ENCODE measurements at regions not wholly inside any gene's neighbourhood (a gene's known extent, or its start where the extent isn't known, plus 50 kb on each side); places are given as distances from the start of the nearest gene placed in this dataset.
A peak's percentile ranks its signal among the peaks of the same experiment; 100 is the strongest.

DNA sequence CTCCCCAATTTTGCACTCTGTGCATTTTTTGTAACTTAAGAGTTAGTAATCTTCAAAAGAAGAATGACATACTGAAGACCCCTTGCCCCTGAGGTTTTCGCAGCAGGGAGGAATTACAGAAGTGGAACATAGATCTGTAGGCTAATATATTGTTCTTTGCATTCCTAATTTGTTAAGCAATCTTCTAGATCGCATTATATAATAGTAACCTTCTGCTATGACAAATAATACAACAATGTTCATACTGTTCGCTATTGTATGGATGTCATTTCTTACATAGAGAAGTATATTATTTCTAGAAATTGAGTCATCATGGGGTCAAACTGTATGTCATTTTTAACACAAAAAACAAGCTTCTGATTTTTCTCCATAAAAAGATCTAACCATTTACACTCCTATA, 95.8 kb upstream of the TGFBR2 start:
- no peaks in the 10 kb centered on the region for H3K9me3 ChIP-seq (ENCODE audit: low read depth, low read length)
- no peak overlapping the region for H3K4me3 ChIP-seq
- no peak for DNase-seq (ENCODE audit: low read depth, low spot score)
- H3K9ac ChIP-seq (ENCODE audit: insufficient read length) = no peak overlapping the region
- H3K36me3 ChIP-seq (ENCODE audit: insufficient read depth, low read length) = no peaks in the 10 kb centered on the region
- TF ChIP-seq FOXP2 (optimal IDR thresholded peaks at IDR 0.05; ENCODE audit: control extremely low read depth, extremely low read length, insufficient read depth) (no peak), EZH2 (IDR thresholded peaks at IDR 0.05) (no peak), POLR2AphosphoS5 (IDR thresholded peaks at IDR 0.05; ENCODE audit: borderline replicate concordance, low read depth, low read length) (no peak)
- H3K27ac ChIP-seq = no peak overlapping the region

DNA sequence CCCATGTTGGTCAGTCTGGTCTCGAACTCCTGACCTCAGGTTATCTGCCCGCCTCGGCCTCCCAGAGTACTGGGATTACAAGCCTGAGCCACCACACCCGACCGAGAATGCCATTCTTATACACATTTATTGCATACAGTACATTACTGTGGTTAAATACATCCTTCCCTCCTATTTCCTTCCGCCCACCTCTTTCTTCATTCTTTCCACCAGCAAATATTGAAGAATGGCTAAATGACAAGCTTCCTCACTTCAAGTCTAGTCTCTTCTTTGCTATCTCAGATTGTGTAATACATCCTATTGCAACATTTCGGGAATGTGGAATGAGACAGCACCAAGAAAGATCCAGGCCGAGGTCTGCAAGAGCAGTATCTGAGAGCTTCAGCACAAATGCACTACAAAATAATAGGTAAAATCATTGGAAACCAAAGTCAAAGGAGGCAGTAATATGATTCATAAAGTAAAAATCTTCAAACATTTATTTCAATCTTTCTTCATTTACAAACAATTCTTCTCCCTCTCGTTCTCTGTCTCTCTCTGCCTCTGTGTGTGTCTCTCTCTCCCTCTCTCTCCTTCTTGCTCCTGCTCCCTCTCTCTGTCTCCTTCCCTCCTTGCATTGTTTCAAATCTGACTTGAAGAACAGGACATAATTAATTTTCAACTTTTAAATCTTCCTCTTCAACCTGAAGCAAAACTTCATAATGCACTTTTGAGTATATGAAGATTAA, 94.7 kb upstream of the TGFBR2 start:
- Histone ChIP-seq H3K9me3 (ENCODE audit: low read depth, low read length) (no peaks in the 10 kb centered on the region), H3K4me3 (no peak overlapping the region), H3K36me3 (ENCODE audit: insufficient read depth, low read length) (no peaks in the 10 kb centered on the region), H3K27ac (no peak overlapping the region), H3K9ac (ENCODE audit: insufficient read length) (no peak overlapping the region)
- peak; percentile 85 for DNase-seq (ENCODE audit: low read depth, low spot score)
- no peak for TF ChIP-seq EZH2 (IDR thresholded peaks at IDR 0.05)
- TF ChIP-seq POLR2AphosphoS5 (IDR thresholded peaks at IDR 0.05; ENCODE audit: borderline replicate concordance, low read depth, low read length) = no peak; the same call in 1 of the 2 replicates
- no peak for TF ChIP-seq FOXP2 (optimal IDR thresholded peaks at IDR 0.05; ENCODE audit: control extremely low read depth, extremely low read length, insufficient read depth)

DNA sequence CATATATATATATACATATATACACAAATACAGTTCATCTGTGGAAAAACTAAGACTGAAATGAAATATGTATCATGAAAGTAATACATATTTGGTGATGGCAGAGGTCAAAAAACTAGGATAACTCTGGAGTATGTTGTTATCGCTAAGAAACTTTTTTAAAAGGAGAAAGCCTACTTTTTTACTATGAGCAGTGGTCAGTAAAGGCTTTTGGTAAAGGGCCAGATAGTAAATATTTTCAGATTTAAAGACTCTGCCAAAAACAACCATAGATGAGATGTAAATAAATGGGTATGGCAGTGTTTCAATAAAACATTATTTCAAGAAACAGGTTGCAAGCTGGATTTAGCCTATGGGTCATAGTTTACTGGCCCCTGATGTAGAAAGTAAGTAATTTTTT, 93.8 kb upstream of the TGFBR2 start:
- Histone ChIP-seq H3K9me3 (ENCODE audit: low read depth, low read length) (no peaks in the 10 kb centered on the region), H3K36me3 (ENCODE audit: insufficient read depth, low read length) (no peaks in the 10 kb centered on the region), H3K9ac (ENCODE audit: insufficient read length) (no peak overlapping the region), H3K27ac (no peak overlapping the region), H3K4me3 (no peak overlapping the region)
- TF ChIP-seq FOXP2 (optimal IDR thresholded peaks at IDR 0.05; ENCODE audit: control extremely low read depth, extremely low read length, insufficient read depth) (no peak), EZH2 (IDR thresholded peaks at IDR 0.05) (no peak), POLR2AphosphoS5 (IDR thresholded peaks at IDR 0.05; ENCODE audit: borderline replicate concordance, low read depth, low read length) (no peak)
- DNase-seq (ENCODE audit: low read depth, low spot score) = no peak

- no peak overlapping the region for H3K4me3 ChIP-seq
- no peak overlapping the region for H3K9ac ChIP-seq (ENCODE audit: insufficient read length)
- H3K9me3 ChIP-seq (ENCODE audit: low read depth, low read length) = no peaks in the 10 kb centered on the region
- no peaks in the 10 kb centered on the region for H3K36me3 ChIP-seq (ENCODE audit: insufficient read depth, low read length)
- DNase-seq (ENCODE audit: low read depth, low spot score) = no peak
- no peak for TF ChIP-seq POLR2AphosphoS5 (IDR thresholded peaks at IDR 0.05; ENCODE audit: borderline replicate concordance, low read depth, low read length)
- no peak overlapping the region for H3K27ac ChIP-seq
Measured at GRCh38 chr3:30513374-30514152, 92.8 kb upstream of the TGFBR2 start.

- TF ChIP-seq FOXP2 (optimal IDR thresholded peaks at IDR 0.05; ENCODE audit: control extremely low read depth, extremely low read length, insufficient read depth) (no peak), EZH2 (IDR thresholded peaks at IDR 0.05) (no peak), POLR2AphosphoS5 (IDR thresholded peaks at IDR 0.05; ENCODE audit: borderline replicate concordance, low read depth, low read length) (no peak)
- Histone ChIP-seq H3K36me3 (ENCODE audit: insufficient read depth, low read length) (no peaks in the 10 kb centered on the region), H3K4me3 (no peak overlapping the region), H3K9ac (ENCODE audit: insufficient read length) (no peak overlapping the region), H3K27ac (no peak overlapping the region), H3K9me3 (ENCODE audit: low read depth, low read length) (no peaks in the 10 kb centered on the region)
- DNase-seq (ENCODE audit: low read depth, low spot score) = no peak
Measured at GRCh38 chr3:30516238-30516637, 90.2 kb upstream of the TGFBR2 start.

DNA sequence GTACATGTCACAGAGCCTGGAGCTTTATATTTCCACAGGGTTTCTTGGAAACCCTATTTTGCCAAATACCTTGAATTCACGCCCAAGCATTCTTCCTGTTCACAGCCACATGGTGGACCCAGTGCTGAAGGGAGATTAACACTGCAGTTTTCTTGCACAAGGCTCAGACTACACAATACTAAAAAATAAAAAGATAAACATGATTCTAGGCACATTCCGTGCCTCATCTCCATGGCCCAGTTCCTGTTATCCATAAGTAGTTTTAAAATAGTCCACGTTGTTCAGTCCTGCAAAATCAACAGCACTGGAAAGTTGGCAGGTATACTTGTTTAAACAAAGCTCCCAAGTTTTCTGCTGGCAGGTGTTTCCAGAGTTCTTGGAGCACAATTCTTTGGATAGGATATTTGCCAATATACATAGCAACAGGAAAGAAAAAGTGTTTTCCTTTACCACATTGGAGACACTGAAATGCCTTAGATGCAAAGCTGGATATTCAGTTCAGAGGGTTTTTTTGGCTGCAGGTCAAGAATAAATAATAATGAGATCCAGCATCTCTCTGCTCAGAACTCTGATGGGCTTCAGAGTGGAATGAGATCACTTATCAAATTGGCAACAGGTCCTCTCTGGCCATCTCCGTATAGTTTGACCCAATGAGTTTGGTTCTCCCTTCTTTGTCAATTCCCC, 88.1 kb upstream of the TGFBR2 start:
- Histone ChIP-seq H3K4me3 (no peak overlapping the region), H3K27ac (no peak overlapping the region), H3K9me3 (ENCODE audit: low read depth, low read length) (no peaks in the 10 kb centered on the region), H3K9ac (ENCODE audit: insufficient read length) (no peak overlapping the region), H3K36me3 (ENCODE audit: insufficient read depth, low read length) (no peaks in the 10 kb centered on the region)
- no peak for DNase-seq (ENCODE audit: low read depth, low spot score)
- TF ChIP-seq POLR2AphosphoS5 (IDR thresholded peaks at IDR 0.05; ENCODE audit: borderline replicate concordance, low read depth, low read length) (no peak), FOXP2 (optimal IDR thresholded peaks at IDR 0.05; ENCODE audit: control extremely low read depth, extremely low read length, insufficient read depth) (no peak), EZH2 (IDR thresholded peaks at IDR 0.05) (no peak)

DNA sequence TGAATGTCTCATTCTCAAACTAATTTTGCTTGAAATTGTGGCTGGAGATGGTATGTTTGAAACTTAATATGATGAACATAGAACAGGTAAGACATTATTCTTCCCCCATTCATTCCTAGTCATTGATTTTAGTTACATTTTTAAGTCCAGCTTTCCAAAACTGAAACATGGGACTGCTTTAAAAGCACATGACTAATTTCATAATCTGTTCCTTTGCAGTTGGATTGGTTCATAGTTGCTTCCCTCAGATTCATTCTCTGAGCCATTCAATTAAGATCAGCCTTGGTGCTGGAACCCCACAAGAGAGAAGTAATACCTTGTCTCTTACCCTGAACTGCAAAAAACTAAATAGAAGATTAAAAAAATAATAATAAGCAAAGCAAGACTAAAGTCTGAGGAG, 87.5 kb upstream of the TGFBR2 start:
- TF ChIP-seq POLR2AphosphoS5 (IDR thresholded peaks at IDR 0.05; ENCODE audit: borderline replicate concordance, low read depth, low read length) (no peak), FOXP2 (optimal IDR thresholded peaks at IDR 0.05; ENCODE audit: control extremely low read depth, extremely low read length, insufficient read depth) (no peak), EZH2 (IDR thresholded peaks at IDR 0.05) (no peak)
- H3K9me3 ChIP-seq (ENCODE audit: low read depth, low read length) = no peaks in the 10 kb centered on the region
- no peak for DNase-seq (ENCODE audit: low read depth, low spot score)
- no peaks in the 10 kb centered on the region for H3K36me3 ChIP-seq (ENCODE audit: insufficient read depth, low read length)
- H3K27ac ChIP-seq = no peak overlapping the region
- H3K4me3 ChIP-seq = no peak overlapping the region
- no peak overlapping the region for H3K9ac ChIP-seq (ENCODE audit: insufficient read length)

- H3K9ac ChIP-seq (ENCODE audit: insufficient read length) = no peak overlapping the region
- H3K27ac ChIP-seq = no peak overlapping the region
- H3K36me3 ChIP-seq (ENCODE audit: insufficient read depth, low read length) = no peaks in the 10 kb centered on the region
- DNase-seq (ENCODE audit: low read depth, low spot score) = no peak
- H3K9me3 ChIP-seq (ENCODE audit: low read depth, low read length) = no peaks in the 10 kb centered on the region
- TF ChIP-seq EZH2 (IDR thresholded peaks at IDR 0.05) = no peak
- no peak for TF ChIP-seq FOXP2 (optimal IDR thresholded peaks at IDR 0.05; ENCODE audit: control extremely low read depth, extremely low read length, insufficient read depth)
- no peak for TF ChIP-seq POLR2AphosphoS5 (IDR thresholded peaks at IDR 0.05; ENCODE audit: borderline replicate concordance, low read depth, low read length)
- H3K4me3 ChIP-seq = no peak overlapping the region
Measured at GRCh38 chr3:30520699-30521098, 85.7 kb upstream of the TGFBR2 start.
